ENCODE measurements at regions not wholly inside any gene's neighbourhood (a gene's known extent, or its start where the extent isn't known, plus 50 kb on each side); places are given as distances from the start of the nearest gene placed in this dataset.
A peak's percentile ranks its signal among the peaks of the same experiment; 100 is the strongest.

DNA sequence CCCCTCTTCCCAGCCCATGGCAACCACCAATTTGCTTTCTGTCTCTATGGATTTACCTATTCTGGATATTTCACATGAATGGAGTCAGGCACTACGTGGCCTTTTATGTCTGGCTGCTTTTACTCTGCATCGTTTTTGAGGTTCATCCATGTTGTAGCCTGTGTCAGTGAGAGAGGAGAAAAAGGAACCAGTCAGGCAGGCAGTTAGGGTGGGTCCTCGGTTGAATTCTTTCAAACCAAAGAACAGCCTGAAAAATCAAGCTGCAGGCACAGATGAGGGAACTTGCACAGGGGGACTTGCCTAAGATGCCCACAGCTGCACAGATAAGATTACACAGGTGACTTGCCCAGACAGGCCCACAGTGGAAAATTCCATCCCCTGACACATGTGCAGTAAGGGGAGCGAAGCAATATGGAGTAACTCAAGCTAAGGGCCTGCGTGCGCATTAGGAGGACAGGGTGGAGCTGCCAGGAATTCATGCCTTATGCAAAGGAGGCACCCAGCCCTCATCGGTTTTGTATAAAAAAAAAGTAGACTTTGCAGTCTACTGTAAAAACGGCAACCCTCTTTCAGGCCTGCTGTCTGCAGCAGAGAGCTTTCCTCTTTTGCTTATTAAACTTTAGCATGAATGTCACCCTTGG is 152.4 kb upstream of the RFLNA start:
- H3K4me3 Mint-ChIP-seq: no peak overlapping the region
- Histone ChIP-seq H3K4me3 (no peak overlapping the region), H3F3A (ENCODE audit: low read depth) (peaks cover 20% of the 10 kb centered on the region), H3K9ac (no peak overlapping the region), H3K27me3 (no peaks in the 10 kb centered on the region), H3K4me1 (peaks cover 12% of the 10 kb centered on the region), H3K36me3 (no peaks in the 10 kb centered on the region), H2AFZ (replicated peaks) (no peak overlapping the region), H4K20me1 (ENCODE audit: low read depth) (no peaks in the 10 kb centered on the region), H3K27ac (no peak overlapping the region), H3K9me3 (ENCODE audit: low read depth) (peaks cover 6% of the 10 kb centered on the region), H3K79me2 (ENCODE audit: low read depth) (no peaks in the 10 kb centered on the region), H3K4me2 (no peak overlapping the region)
- peak overlapping the region; percentile 14 for H3K27ac Mint-ChIP-seq
- TF ChIP-seq, protein P1, sequence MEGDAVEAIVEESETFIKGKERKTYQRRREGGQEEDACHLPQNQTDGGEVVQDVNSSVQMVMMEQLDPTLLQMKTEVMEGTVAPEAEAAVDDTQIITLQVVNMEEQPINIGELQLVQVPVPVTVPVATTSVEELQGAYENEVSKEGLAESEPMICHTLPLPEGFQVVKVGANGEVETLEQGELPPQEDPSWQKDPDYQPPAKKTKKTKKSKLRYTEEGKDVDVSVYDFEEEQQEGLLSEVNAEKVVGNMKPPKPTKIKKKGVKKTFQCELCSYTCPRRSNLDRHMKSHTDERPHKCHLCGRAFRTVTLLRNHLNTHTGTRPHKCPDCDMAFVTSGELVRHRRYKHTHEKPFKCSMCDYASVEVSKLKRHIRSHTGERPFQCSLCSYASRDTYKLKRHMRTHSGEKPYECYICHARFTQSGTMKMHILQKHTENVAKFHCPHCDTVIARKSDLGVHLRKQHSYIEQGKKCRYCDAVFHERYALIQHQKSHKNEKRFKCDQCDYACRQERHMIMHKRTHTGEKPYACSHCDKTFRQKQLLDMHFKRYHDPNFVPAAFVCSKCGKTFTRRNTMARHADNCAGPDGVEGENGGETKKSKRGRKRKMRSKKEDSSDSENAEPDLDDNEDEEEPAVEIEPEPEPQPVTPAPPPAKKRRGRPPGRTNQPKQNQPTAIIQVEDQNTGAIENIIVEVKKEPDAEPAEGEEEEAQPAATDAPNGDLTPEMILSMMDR (IDR thresholded peaks at IDR 0.05): no peak
- TF ChIP-seq EZH2 (IDR thresholded peaks at IDR 0.05): no peak
- no peak for TF ChIP-seq EZH2phosphoT487 (IDR thresholded peaks at IDR 0.05)
- peaks cover 20% of the 10 kb centered on the region for H3K27me3 Mint-ChIP-seq (ENCODE audit: insufficient read depth, low read depth)
- peaks cover 40% of the 10 kb centered on the region for H3K4me1 Mint-ChIP-seq
- no peak for DNase-seq (ENCODE audit: low spot score)
- H3K9me3 Mint-ChIP-seq: peaks cover 40% of the 10 kb centered on the region
- peaks cover 11% of the 10 kb centered on the region for H3K36me3 Mint-ChIP-seq

GRCh38 chr12:124143726-124144125 is 151.2 kb upstream of the RFLNA start:
- Histone ChIP-seq H3K9ac (no peak overlapping the region), H3K79me2 (ENCODE audit: low read depth) (no peaks in the 10 kb centered on the region), H2AFZ (replicated peaks) (no peak overlapping the region), H3K27ac (no peak overlapping the region), H3F3A (ENCODE audit: low read depth) (peaks cover 20% of the 10 kb centered on the region), H3K27me3 (no peaks in the 10 kb centered on the region), H4K20me1 (ENCODE audit: low read depth) (no peaks in the 10 kb centered on the region), H3K4me3 (no peak overlapping the region), H3K36me3 (no peaks in the 10 kb centered on the region), H3K4me2 (no peak overlapping the region), H3K4me1 (peaks cover 12% of the 10 kb centered on the region), H3K9me3 (ENCODE audit: low read depth) (peaks cover 6% of the 10 kb centered on the region)
- Mint-ChIP-seq H3K27ac (peak overlapping the region; percentile 69), H3K9me3 (peaks cover 34% of the 10 kb centered on the region), H3K36me3 (peaks cover 11% of the 10 kb centered on the region), H3K27me3 (ENCODE audit: insufficient read depth, low read depth) (peaks cover 20% of the 10 kb centered on the region), H3K4me1 (peaks cover 45% of the 10 kb centered on the region), H3K4me3 (no peak overlapping the region)
- no peak for DNase-seq (ENCODE audit: low spot score)
- TF ChIP-seq EZH2 (IDR thresholded peaks at IDR 0.05): no peak
- TF ChIP-seq EZH2phosphoT487 (IDR thresholded peaks at IDR 0.05): no peak
- TF ChIP-seq, protein P1 (IDR thresholded peaks at IDR 0.05): no peak

DNA sequence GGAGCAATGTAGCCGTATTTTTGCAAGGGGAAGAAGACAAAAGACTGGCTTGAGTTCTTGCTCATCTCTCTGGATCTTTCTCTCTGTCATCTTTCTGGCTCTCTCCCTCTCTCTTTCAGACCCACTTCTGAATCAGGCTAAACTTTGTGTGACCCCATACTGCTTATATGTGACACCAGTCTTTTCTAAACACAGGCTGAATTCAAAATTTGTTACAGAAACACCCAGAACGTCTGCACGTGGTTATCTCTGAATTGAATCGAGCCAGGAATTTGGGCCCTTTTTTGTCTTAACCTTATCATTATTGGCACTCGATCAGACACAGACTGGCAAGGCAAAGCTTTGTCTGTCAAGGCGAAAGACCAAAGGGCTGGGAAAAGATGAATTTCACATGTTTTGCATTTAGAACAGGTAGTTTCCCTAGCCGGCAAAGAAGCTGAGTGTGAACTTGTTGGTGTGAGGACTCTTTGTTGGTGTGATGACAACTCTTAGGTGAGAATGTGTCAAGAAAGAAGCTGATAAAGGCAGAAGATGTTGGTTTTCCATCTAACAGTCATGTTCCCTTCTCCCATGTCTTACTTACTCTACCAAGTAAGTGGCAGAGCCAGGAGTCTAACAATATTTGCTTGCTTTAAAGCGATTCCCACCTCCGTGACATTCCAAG is 150.2 kb upstream of the RFLNA start:
- Histone ChIP-seq H3K36me3 (no peaks in the 10 kb centered on the region), H2AFZ (replicated peaks) (no peak overlapping the region), H3K9ac (no peak overlapping the region), H3K4me1 (peaks cover 12% of the 10 kb centered on the region), H3K79me2 (ENCODE audit: low read depth) (no peaks in the 10 kb centered on the region), H4K20me1 (ENCODE audit: low read depth) (no peaks in the 10 kb centered on the region), H3K27ac (no peak overlapping the region), H3K4me3 (no peak overlapping the region), H3K9me3 (ENCODE audit: low read depth) (peaks cover 6% of the 10 kb centered on the region), H3F3A (ENCODE audit: low read depth) (peaks cover 18% of the 10 kb centered on the region), H3K4me2 (no peak overlapping the region), H3K27me3 (no peaks in the 10 kb centered on the region)
- H3K27ac Mint-ChIP-seq: no peak overlapping the region
- DNase-seq (ENCODE audit: low spot score): no peak
- no peak for TF ChIP-seq EZH2 (IDR thresholded peaks at IDR 0.05)
- H3K9me3 Mint-ChIP-seq: peaks cover 34% of the 10 kb centered on the region
- H3K4me3 Mint-ChIP-seq: no peak overlapping the region
- H3K36me3 Mint-ChIP-seq: peaks cover 11% of the 10 kb centered on the region
- peaks cover 20% of the 10 kb centered on the region for H3K27me3 Mint-ChIP-seq (ENCODE audit: insufficient read depth, low read depth)
- H3K4me1 Mint-ChIP-seq: peaks cover 50% of the 10 kb centered on the region

GRCh38 chr12:124147027-124147426 is 147.9 kb upstream of the RFLNA start:
- H3K4me1 Mint-ChIP-seq: peaks cover 40% of the 10 kb centered on the region
- no peak for TF ChIP-seq EZH2 (IDR thresholded peaks at IDR 0.05)
- TF ChIP-seq EZH2phosphoT487 (IDR thresholded peaks at IDR 0.05): no peak
- TF ChIP-seq, protein P1 (IDR thresholded peaks at IDR 0.05): no peak
- H3K27ac ChIP-seq: no peak overlapping the region
- DNase-seq (ENCODE audit: low spot score): no peak
- no peak overlapping the region for H3K27ac Mint-ChIP-seq
- no peaks in the 10 kb centered on the region for H3K79me2 ChIP-seq (ENCODE audit: low read depth)
- H4K20me1 ChIP-seq (ENCODE audit: low read depth): no peaks in the 10 kb centered on the region
- H3K4me1 ChIP-seq: no peaks in the 10 kb centered on the region
- H3K4me3 Mint-ChIP-seq: no peak overlapping the region
- H3K36me3 ChIP-seq: no peaks in the 10 kb centered on the region
- H3K4me2 ChIP-seq: no peak overlapping the region
- no peak overlapping the region for H3K4me3 ChIP-seq
- no peak overlapping the region for H2AFZ ChIP-seq (replicated peaks)
- peaks cover 43% of the 10 kb centered on the region for H3K9me3 Mint-ChIP-seq
- peaks cover 13% of the 10 kb centered on the region for H3K36me3 Mint-ChIP-seq
- peaks cover 4% of the 10 kb centered on the region for H3K9me3 ChIP-seq (ENCODE audit: low read depth)
- H3F3A ChIP-seq (ENCODE audit: low read depth): no peaks in the 10 kb centered on the region
- H3K27me3 ChIP-seq: no peaks in the 10 kb centered on the region
- H3K27me3 Mint-ChIP-seq (ENCODE audit: insufficient read depth, low read depth): peaks cover 19% of the 10 kb centered on the region
- H3K9ac ChIP-seq: no peak overlapping the region

All from neural progenitor cell (in vitro differentiated cells).